RWPE2 (cell line): ENCODE measurements at regions not wholly inside any gene's neighbourhood (a gene's known extent, or its start where the extent isn't known, plus 50 kb on each side); places are given as distances from the start of the nearest gene placed in this dataset.

ENCODE experiments used
- ATAC-seq: fragments of 200-7000 bp; cut with Tn5 transposase; 3 replicates; pipeline ENCODE4 v1.9.1; 2021; ENCODE audit warnings: low read depth
- DNase-seq: peaks from one replicate; pipeline ENCODE4 v3.0.0-alpha.2; 2020; ENCODE audit warnings: low spot score
- H3K27ac ChIP-seq: fragments of 450-650 bp; 2 replicates; pipeline ENCODE4 v1.5.1; 2017; ENCODE audit warnings: mild to moderate bottlenecking; ENCODE audit not compliant: poor library complexity, severe bottlenecking
- H3K27me3 ChIP-seq: fragments of 250-450 bp; sonication (Bioruptor Pico); 2 replicates; pipeline ENCODE4 v1.5.1; 2021; ENCODE audit warnings: mild to moderate bottlenecking, moderate library complexity; ENCODE audit not compliant: insufficient read depth, poor library complexity, severe bottlenecking
- H3K36me3 ChIP-seq: fragments of 250-450 bp; sonication (Bioruptor Pico); 2 replicates; pipeline ENCODE4 v1.5.1; 2020; ENCODE audit warnings: low read depth, mild to moderate bottlenecking, moderate library complexity
- H3K4me1 ChIP-seq: fragments of 250-450 bp; sonication (Bioruptor Pico); 2 replicates; pipeline ENCODE4 v1.5.1; 2021; ENCODE audit warnings: mild to moderate bottlenecking, moderate library complexity; ENCODE audit not compliant: insufficient read depth, poor library complexity, severe bottlenecking
- H3K4me3 ChIP-seq: fragments of 250-450 bp; sonication (Bioruptor Pico); 2 replicates; pipeline ENCODE4 v1.5.1; 2021; ENCODE audit warnings: mild to moderate bottlenecking, moderate library complexity; ENCODE audit not compliant: severe bottlenecking
- H3K9me3 ChIP-seq: fragments of 250-450 bp; sonication (Bioruptor Pico); 2 replicates; pipeline ENCODE4 v1.5.1; 2021; ENCODE audit warnings: mild to moderate bottlenecking, moderate library complexity; ENCODE audit not compliant: severe bottlenecking
- TF ChIP-seq, protein P1 (sequence below): fragments of 450-650 bp; IDR thresholded peaks from one replicate; pipeline ENCODE4 v1.5.1; 2017; ENCODE audit warnings: mild to moderate bottlenecking, moderate library complexity; ENCODE audit not compliant: poor library complexity, severe bottlenecking

DNA sequence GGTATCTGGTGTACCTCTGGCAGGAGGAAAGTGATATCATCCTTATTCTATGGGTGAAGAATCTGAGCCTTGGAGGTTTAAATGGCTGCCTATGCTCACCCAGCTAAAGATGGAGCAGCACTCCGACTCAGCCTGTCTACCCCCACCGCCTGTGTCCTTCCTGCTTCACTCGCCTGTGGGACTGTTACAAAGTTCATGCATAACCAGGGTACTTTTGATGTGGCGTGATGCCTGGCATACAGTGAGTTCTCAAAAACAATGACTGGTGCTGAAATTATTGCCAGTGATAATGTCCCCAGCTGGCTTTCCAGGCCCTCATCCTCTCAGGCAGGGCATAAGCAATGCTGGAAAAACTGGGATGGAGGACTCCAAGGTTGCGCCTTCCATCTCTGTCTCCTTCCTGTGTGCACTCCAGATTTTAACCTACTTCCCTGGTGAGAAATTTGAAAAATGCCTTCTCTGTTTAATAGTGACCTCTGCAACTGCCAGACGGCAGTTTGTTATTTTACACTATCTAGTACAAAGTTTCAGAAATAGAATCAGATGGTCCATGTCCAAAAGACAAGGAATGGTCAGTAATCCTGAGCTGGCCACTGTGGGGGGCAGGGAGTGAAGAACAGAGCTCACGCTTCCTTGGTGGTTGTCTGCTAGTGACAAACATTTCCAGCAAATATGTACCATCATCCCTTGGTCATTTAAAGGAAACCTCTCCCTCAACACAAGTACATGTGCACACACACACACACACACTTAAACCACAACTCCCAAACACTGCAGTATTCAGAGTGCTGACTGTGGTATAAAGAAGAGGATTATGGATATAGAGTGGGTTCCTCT lies 86.5 kb upstream of the NMNAT3 start:
- no peaks in the 10 kb centered on the region for H3K36me3 ChIP-seq
- no peaks in the 10 kb centered on the region for H3K9me3 ChIP-seq
- TF ChIP-seq, protein P1, sequence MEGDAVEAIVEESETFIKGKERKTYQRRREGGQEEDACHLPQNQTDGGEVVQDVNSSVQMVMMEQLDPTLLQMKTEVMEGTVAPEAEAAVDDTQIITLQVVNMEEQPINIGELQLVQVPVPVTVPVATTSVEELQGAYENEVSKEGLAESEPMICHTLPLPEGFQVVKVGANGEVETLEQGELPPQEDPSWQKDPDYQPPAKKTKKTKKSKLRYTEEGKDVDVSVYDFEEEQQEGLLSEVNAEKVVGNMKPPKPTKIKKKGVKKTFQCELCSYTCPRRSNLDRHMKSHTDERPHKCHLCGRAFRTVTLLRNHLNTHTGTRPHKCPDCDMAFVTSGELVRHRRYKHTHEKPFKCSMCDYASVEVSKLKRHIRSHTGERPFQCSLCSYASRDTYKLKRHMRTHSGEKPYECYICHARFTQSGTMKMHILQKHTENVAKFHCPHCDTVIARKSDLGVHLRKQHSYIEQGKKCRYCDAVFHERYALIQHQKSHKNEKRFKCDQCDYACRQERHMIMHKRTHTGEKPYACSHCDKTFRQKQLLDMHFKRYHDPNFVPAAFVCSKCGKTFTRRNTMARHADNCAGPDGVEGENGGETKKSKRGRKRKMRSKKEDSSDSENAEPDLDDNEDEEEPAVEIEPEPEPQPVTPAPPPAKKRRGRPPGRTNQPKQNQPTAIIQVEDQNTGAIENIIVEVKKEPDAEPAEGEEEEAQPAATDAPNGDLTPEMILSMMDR = no peak
- no peak overlapping the region for H3K4me3 ChIP-seq
- ATAC-seq (no peak), DNase-seq (no peak)
- H3K4me1 ChIP-seq = no peaks in the 10 kb centered on the region
- no peaks in the 10 kb centered on the region for H3K27me3 ChIP-seq
- H3K27ac ChIP-seq = no peak overlapping the region

DNA sequence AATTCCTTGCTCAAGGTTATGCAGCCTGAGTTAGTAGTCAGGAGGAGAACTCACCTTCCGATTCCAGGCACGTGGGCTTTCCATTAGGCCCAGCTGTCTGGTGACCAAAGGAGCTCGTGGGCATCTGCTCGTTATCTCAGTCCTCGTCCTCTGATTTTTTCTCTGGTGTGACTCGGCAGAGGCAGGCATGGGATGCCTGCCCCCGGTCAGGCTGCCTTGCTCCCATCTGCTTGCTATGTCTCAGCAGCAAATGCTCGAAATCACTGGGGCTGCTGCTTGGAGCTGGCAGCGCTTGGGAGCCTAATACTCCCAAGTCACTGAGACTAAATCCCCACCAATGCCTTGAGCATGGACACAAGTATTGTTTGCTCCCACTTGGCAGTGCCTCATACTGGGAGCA lies 84.5 kb upstream of the NMNAT3 start:
- no peaks in the 10 kb centered on the region for H3K27me3 ChIP-seq
- H3K4me3 ChIP-seq = no peak overlapping the region
- no peak overlapping the region for H3K27ac ChIP-seq
- no peaks in the 10 kb centered on the region for H3K4me1 ChIP-seq
- no peaks in the 10 kb centered on the region for H3K36me3 ChIP-seq
- DNase-seq (no peak), ATAC-seq (no peak)
- no peaks in the 10 kb centered on the region for H3K9me3 ChIP-seq
- TF ChIP-seq, protein P1 = no peak

DNA sequence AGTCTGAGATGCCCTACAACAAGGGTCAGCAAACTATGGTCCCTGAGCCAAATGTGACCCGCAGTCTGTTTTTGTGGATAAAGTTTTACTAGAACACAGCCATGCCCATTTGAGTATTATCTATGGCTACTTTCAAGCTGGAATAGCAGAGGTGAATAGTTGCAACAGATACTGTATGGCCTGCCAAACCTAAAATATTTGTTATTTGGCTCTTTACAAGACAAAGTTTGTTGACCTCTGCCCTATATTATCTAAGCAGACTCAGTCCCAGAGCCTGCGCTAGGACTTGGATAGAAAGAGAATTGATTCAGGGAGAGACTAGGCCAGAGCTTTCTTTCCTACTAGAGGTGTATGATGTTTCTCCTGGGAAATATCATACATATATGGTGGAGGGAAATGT lies 81.7 kb upstream of the NMNAT3 start:
- Histone ChIP-seq H3K4me1 (no peaks in the 10 kb centered on the region), H3K9me3 (no peaks in the 10 kb centered on the region), H3K4me3 (no peak overlapping the region), H3K27me3 (no peaks in the 10 kb centered on the region), H3K27ac (no peak overlapping the region), H3K36me3 (no peaks in the 10 kb centered on the region)
- ATAC-seq (no peak), DNase-seq (no peak)
- TF ChIP-seq, protein P1 = no peak

DNA sequence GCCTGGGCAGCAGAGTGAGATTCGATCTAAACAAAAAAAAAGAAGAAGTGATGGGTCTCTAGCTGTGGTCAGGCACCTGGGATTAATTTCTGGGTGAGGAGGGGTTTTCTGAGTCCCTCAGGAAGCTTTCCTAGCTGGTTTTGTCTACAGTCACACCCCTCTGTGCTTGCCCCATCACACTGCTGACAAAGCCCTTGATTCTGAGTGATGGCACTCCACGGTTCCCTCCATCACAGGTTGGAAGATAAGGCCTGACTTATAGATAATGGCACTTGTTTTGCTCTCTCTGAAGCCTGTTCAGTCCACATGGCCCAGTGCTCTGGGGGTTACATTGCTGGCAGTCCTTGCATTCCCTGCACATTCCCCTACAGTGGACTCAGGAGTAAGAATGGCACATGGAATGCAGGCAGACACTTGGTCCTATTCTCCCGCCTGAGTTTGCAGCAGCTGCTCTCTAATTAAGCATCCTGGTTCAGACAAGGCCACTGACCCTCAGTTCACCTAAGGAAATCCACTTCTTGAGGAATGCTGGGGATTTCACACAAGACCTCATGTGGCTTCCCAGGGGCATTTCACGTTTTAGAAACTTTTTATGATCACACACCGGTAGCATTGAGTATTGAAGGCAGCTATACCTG lies 81.0 kb upstream of the NMNAT3 start:
- no peaks in the 10 kb centered on the region for H3K4me1 ChIP-seq
- ATAC-seq = no peak
- DNase-seq = no peak
- no peaks in the 10 kb centered on the region for H3K9me3 ChIP-seq
- TF ChIP-seq, protein P1 = no peak
- no peaks in the 10 kb centered on the region for H3K36me3 ChIP-seq
- no peak overlapping the region for H3K4me3 ChIP-seq
- no peak overlapping the region for H3K27ac ChIP-seq
- no peaks in the 10 kb centered on the region for H3K27me3 ChIP-seq
